ENCODE measurements at regions not wholly inside any gene's neighbourhood (a gene's known extent, or its start where the extent isn't known, plus 50 kb on each side); places are given as distances from the start of the nearest gene placed in this dataset.

DNA sequence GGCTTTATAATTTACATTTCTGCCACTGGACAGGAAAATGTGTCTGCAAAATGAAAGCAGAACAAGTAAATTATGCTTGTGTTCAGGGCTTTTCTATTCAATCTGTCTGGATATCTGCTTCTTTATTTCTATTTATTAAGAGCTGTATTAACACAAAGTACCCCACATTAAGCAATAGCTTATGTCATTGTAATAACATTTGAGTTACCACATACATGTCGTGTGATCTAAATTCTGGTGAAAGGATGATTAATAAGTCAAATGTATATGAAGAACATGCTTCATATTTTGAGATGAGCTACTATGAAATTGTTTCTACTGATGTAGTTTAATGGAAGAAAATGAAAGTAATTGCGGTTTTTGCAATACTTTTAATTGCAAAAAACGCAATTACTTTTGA, 238.2 kb downstream of the KCNJ2 start:
- TF ChIP-seq CTCF (IDR thresholded peaks at IDR 0.05) = no peak
- TF ChIP-seq EP300 (IDR thresholded peaks at IDR 0.05) = no peak
- no peak for TF ChIP-seq POLR2A (IDR thresholded peaks at IDR 0.05; ENCODE audit: low read depth)
